Uterus (tissue), 3 donors: ENCODE measurements at regions not wholly inside any gene's neighbourhood (a gene's known extent, or its start where the extent isn't known, plus 50 kb on each side); places are given as distances from the start of the nearest gene placed in this dataset.
A peak's percentile ranks its signal among the peaks of the same experiment; 100 is the strongest.

Source experiments
- DNase-seq, 2 donors: peaks; one replicate each; pipeline ENCODE4 v3.0.0-alpha.2; 2019 to 2020
- H3K27ac ChIP-seq, 2 donors: fragments of 200-600 bp; sonication (generic); 1 replicate in 1 of 2; 2 replicates in 1 of 2; pipeline ENCODE4 v1.5.1; 2016 to 2018
- H3K27me3 ChIP-seq, 2 donors: fragments of 200-600 bp; sonication (generic); one replicate each; pipeline ENCODE4 v1.5.1; 2018 to 2019; ENCODE audit warnings: control low read depth in 1 of 2
- H3K36me3 ChIP-seq, 2 donors: fragments of 200-600 bp; sonication (generic); one replicate each; pipeline ENCODE4 v1.5.1; 2019; ENCODE audit warnings: control low read depth in 1 of 2
- H3K4me1 ChIP-seq, 2 donors: fragments of 200-600 bp; sonication (generic); one replicate each; pipeline ENCODE4 v1.5.1; 2018 to 2019; ENCODE audit warnings: control low read depth in 1 of 2
- H3K4me3 ChIP-seq, 2 donors: fragments of 200-600 bp; sonication (generic); 1 replicate in 1 of 2; 2 replicates in 1 of 2; pipeline ENCODE4 v1.5.1; 2018 to 2019; ENCODE audit warnings: mild to moderate bottlenecking in 1 of 2
- H3K9me3 ChIP-seq, 2 donors: fragments of 200-600 bp; sonication (generic); one replicate each; pipeline ENCODE4 v1.5.1; 2019; ENCODE audit warnings: control low read depth in 1 of 2
- CTCF ChIP-seq, 4 experiments: fragments of 200-600 bp in 2 of 4; fragments of 450-650 bp in 2 of 4; sonication (generic) in 2 of 4; IDR thresholded peaks; one replicate each; pipeline ENCODE4 v1.5.1; 2016 to 2019; ENCODE audit warnings: antibody characterized with exemption in 4 of 4, mild to moderate bottlenecking in 2 of 4, moderate library complexity in 1 of 4
- POLR2A ChIP-seq, 2 donors: fragments of 450-650 bp; IDR thresholded peaks; one replicate each; pipeline ENCODE4 v1.6.1; 2016; ENCODE audit warnings: antibody characterized with exemption in 2 of 2, mild to moderate bottlenecking in 1 of 2, moderate library complexity in 1 of 2
- intact Hi-C: fragments of 100-400 bp; cut with DNase I; formaldehyde crosslinking; loops from one replicate; pipeline ENCODE4 v1.15.1; 2023; ENCODE audit warnings: low total_unique reads
- donor health status: DM: yes; HTN: yes; CAD: no.

DNA sequence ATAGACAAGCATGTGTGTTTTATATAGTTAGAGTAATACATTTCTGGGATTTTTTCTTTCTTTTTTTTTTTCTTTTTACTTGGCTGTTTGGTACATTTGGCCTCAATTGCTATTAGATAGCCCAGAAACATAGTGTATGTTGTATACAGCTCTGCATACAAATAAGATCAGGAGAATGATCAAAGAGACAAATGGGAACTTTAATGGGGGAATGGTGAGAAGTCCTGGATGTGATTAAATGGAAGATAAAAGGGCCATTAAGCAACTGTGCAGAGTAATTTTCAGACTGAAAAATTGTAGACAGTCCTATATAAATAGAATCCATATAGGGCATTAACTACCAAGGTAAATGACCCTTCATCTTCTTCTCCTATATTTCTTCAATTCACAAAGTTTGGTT is 575.6 kb downstream of the EBF1 start:
- intact Hi-C loops = no loop called here
- TF ChIP-seq CTCF (IDR thresholded peaks at IDR 0.05) = no peak
- no peak for TF ChIP-seq POLR2A (IDR thresholded peaks at IDR 0.05)
- no peaks in the 10 kb centered on the region for H3K4me1 ChIP-seq
- no peak overlapping the region for H3K27ac ChIP-seq
- DNase-seq = no peak
- H3K27me3 ChIP-seq = no peaks in the 10 kb centered on the region
- no peaks in the 10 kb centered on the region for H3K36me3 ChIP-seq
- no peak overlapping the region for H3K4me3 ChIP-seq
- H3K9me3 ChIP-seq = no peaks in the 10 kb centered on the region

GRCh38 chr5:158522776-158523175 is 576.9 kb downstream of the EBF1 start:
- TF ChIP-seq POLR2A (IDR thresholded peaks at IDR 0.05) (no peak), CTCF (IDR thresholded peaks at IDR 0.05) (no peak)
- Histone ChIP-seq H3K4me1 (no peaks in the 10 kb centered on the region), H3K36me3 (no peaks in the 10 kb centered on the region), H3K27me3 (no peaks in the 10 kb centered on the region), H3K4me3 (no peak overlapping the region), H3K27ac (no peak overlapping the region), H3K9me3 (no peaks in the 10 kb centered on the region)
- intact Hi-C loops = no loop called here
- DNase-seq = peak in 1 of 2 donors; percentile 20

- Histone ChIP-seq H3K36me3 (no peaks in the 10 kb centered on the region), H3K27ac (peak overlapping the region in 1 of 2 donors; percentile 34), H3K9me3 (no peaks in the 10 kb centered on the region), H3K4me3 (no peak overlapping the region), H3K4me1 (no peaks in the 10 kb centered on the region), H3K27me3 (no peaks in the 10 kb centered on the region)
- no peak for DNase-seq
- no peak for TF ChIP-seq POLR2A (IDR thresholded peaks at IDR 0.05)
- no peak for TF ChIP-seq CTCF (IDR thresholded peaks at IDR 0.05)
- intact Hi-C loops = no loop called here
Observed at GRCh38 chr5:158521995-158522394, 577.7 kb downstream of the EBF1 start.

- no peak for DNase-seq
Observed at GRCh38 chr5:158519433-158520021, 580.2 kb downstream of the EBF1 start.

DNA sequence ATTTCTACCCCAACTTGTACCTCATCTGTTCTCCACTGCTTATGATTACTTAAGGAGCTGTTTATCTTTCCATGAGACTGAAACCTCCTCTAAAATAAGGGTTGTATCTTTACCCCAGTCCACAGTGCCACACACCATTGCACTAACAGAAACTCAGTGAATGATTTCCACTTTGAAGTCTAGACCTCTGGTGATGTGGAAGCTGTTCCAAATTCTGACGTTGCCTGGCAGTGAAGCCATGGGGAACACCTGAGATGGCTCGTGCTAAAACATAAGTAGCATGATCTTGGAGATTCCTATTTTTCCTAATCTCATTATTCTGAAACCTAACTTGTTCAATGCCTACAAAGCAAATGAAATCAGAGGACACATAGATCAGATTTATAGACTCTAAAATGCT is 583.2 kb downstream of the EBF1 start:
- intact Hi-C loops = no loop called here
- TF ChIP-seq CTCF (IDR thresholded peaks at IDR 0.05) = no peak
- TF ChIP-seq POLR2A (IDR thresholded peaks at IDR 0.05) = no peak
- H3K27me3 ChIP-seq = no peaks in the 10 kb centered on the region
- no peaks in the 10 kb centered on the region for H3K4me1 ChIP-seq
- no peak for DNase-seq
- no peak overlapping the region for H3K27ac ChIP-seq
- H3K9me3 ChIP-seq = no peaks in the 10 kb centered on the region
- no peaks in the 10 kb centered on the region for H3K36me3 ChIP-seq
- H3K4me3 ChIP-seq = no peak overlapping the region

More at GRCh38 chr5:158519433-158520021, 580.2 kb downstream of the EBF1 start:
- H3K4me3 ChIP-seq = no peak overlapping the region
- no peaks in the 10 kb centered on the region for H3K9me3 ChIP-seq
- H3K27me3 ChIP-seq = no peaks in the 10 kb centered on the region
- TF ChIP-seq CTCF (IDR thresholded peaks at IDR 0.05) (no peak), POLR2A (IDR thresholded peaks at IDR 0.05) (no peak)
- H3K4me1 ChIP-seq = no peaks in the 10 kb centered on the region
- intact Hi-C loops = no loop called here
- H3K36me3 ChIP-seq = no peaks in the 10 kb centered on the region
- H3K27ac ChIP-seq = no peak overlapping the region
